ENCODE measurements at regions not wholly inside any gene's neighbourhood (a gene's known extent, or its start where the extent isn't known, plus 50 kb on each side); places are given as distances from the start of the nearest gene placed in this dataset.

DNA sequence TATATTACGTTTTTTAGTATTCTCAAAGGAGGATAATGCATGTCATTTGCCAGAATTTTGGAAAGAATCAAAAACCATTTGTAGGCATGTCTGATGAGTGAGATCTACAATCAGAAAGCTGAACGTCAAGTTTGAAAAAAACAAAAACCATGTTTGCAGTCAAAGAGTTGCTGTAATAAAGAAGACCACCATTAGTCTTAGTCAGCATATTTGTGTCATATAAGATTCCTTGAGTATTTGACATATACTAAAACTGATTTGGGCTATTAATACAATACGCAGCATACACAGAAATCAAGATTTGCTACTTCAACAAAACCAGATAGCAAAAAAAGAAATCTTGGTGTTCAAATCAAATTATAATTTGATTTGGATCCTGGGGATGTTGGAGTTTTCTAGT, 247.5 kb downstream of the SAMD5 start:
- Histone ChIP-seq H3K36me3 (ENCODE audit: insufficient read depth, low read length) (no peaks in the 10 kb centered on the region), H3K4me3 (ENCODE audit: insufficient read depth, low read length) (no peak overlapping the region), H3K27ac (ENCODE audit: low read depth, low read length) (no peak overlapping the region), H2AFZ (ENCODE audit: low read length) (no peak overlapping the region), H3K9me3 (ENCODE audit: low read depth, low read length) (no peaks in the 10 kb centered on the region), H3K4me1 (ENCODE audit: insufficient read depth, low read length) (no peaks in the 10 kb centered on the region), H3K79me2 (ENCODE audit: insufficient read depth, low read length) (no peaks in the 10 kb centered on the region), H3K27me3 (ENCODE audit: insufficient read depth, low read length) (no peaks in the 10 kb centered on the region), H4K20me1 (ENCODE audit: insufficient read depth, low read length) (no peaks in the 10 kb centered on the region), H3K4me2 (ENCODE audit: insufficient read depth, low read length) (no peak overlapping the region)
- no peak for DNase-seq (ENCODE audit: insufficient read length, low spot score, missing footprints)
- TF ChIP-seq, protein P1, sequence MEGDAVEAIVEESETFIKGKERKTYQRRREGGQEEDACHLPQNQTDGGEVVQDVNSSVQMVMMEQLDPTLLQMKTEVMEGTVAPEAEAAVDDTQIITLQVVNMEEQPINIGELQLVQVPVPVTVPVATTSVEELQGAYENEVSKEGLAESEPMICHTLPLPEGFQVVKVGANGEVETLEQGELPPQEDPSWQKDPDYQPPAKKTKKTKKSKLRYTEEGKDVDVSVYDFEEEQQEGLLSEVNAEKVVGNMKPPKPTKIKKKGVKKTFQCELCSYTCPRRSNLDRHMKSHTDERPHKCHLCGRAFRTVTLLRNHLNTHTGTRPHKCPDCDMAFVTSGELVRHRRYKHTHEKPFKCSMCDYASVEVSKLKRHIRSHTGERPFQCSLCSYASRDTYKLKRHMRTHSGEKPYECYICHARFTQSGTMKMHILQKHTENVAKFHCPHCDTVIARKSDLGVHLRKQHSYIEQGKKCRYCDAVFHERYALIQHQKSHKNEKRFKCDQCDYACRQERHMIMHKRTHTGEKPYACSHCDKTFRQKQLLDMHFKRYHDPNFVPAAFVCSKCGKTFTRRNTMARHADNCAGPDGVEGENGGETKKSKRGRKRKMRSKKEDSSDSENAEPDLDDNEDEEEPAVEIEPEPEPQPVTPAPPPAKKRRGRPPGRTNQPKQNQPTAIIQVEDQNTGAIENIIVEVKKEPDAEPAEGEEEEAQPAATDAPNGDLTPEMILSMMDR (IDR thresholded peaks at IDR 0.05; ENCODE audit: extremely low read depth, low read depth, low read length), result no peak

DNA sequence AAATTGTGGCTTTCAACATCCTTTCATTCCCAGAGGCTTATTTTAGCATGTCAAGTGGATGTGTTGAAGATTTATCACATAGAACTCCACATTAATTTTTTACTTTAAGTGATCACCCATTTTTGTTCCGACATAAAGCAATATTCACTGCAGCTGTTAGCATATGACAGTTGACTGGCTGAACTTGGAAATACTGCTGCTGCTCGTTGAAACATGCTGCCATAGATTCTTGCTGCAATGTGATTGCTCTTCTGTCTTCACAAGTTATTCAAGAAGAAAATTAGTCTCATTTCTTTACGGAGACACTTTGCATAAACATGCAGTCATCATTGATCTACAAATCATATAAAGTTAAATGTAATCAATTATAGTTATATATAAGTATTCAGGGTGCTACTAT, 248.4 kb downstream of the SAMD5 start:
- no peak overlapping the region for H3K27ac ChIP-seq (ENCODE audit: low read depth, low read length)
- TF ChIP-seq, protein P1 (IDR thresholded peaks at IDR 0.05; ENCODE audit: extremely low read depth, low read depth, low read length), result no peak
- no peaks in the 10 kb centered on the region for H3K27me3 ChIP-seq (ENCODE audit: insufficient read depth, low read length)
- H3K36me3 ChIP-seq (ENCODE audit: insufficient read depth, low read length), result no peaks in the 10 kb centered on the region
- no peaks in the 10 kb centered on the region for H3K4me1 ChIP-seq (ENCODE audit: insufficient read depth, low read length)
- no peak overlapping the region for H2AFZ ChIP-seq (ENCODE audit: low read length)
- H3K79me2 ChIP-seq (ENCODE audit: insufficient read depth, low read length), result no peaks in the 10 kb centered on the region
- no peaks in the 10 kb centered on the region for H3K9me3 ChIP-seq (ENCODE audit: low read depth, low read length)
- no peak overlapping the region for H3K4me3 ChIP-seq (ENCODE audit: insufficient read depth, low read length)
- DNase-seq (ENCODE audit: insufficient read length, low spot score, missing footprints), result no peak
- H4K20me1 ChIP-seq (ENCODE audit: insufficient read depth, low read length), result no peaks in the 10 kb centered on the region
- H3K4me2 ChIP-seq (ENCODE audit: insufficient read depth, low read length), result no peak overlapping the region

DNA sequence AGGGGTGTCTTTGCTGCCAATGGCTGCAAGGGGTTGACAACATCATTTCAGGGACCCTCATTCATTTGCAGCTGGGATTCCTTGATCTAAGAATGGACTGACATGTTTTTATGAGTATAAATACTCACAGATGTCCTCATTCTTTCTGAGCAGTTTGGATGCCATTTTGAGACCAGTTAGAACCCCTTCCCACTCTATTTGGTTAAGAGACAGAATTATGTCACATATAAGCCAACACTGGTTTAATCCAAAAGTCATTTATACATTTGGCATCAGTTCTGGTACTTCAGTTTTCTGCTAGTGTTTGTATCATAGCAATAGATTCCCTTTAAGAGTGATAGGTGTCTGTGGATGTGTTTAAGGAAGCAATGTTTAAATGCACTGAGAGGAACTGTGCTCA, 248.8 kb downstream of the SAMD5 start:
- Histone ChIP-seq H4K20me1 (ENCODE audit: insufficient read depth, low read length) (no peaks in the 10 kb centered on the region), H2AFZ (ENCODE audit: low read length) (no peak overlapping the region), H3K79me2 (ENCODE audit: insufficient read depth, low read length) (no peaks in the 10 kb centered on the region), H3K4me3 (ENCODE audit: insufficient read depth, low read length) (no peak overlapping the region), H3K27ac (ENCODE audit: low read depth, low read length) (no peak overlapping the region), H3K27me3 (ENCODE audit: insufficient read depth, low read length) (no peaks in the 10 kb centered on the region), H3K9me3 (ENCODE audit: low read depth, low read length) (no peaks in the 10 kb centered on the region), H3K4me2 (ENCODE audit: insufficient read depth, low read length) (no peak overlapping the region), H3K36me3 (ENCODE audit: insufficient read depth, low read length) (no peaks in the 10 kb centered on the region), H3K4me1 (ENCODE audit: insufficient read depth, low read length) (no peaks in the 10 kb centered on the region)
- TF ChIP-seq, protein P1 (IDR thresholded peaks at IDR 0.05; ENCODE audit: extremely low read depth, low read depth, low read length), result no peak
- DNase-seq (ENCODE audit: insufficient read length, low spot score, missing footprints), result no peak

DNA sequence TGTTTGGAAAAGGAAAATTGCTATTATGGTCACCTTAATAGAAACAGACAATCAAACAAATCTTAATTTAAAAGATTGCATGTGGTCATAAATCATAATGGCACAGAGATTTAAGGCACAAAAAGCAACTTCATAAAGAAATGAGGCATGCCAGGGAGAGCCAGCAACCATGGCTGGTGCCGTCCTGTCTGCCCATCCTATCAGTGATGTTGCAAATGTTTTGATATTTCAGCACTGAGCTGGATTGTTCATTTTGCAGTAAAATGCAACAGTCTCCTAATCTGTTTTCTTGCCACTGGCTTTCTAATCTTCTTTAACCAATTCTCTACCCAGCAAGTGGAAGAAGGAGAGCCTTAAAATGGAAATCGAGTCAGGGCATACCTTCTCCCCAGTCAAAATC, 249.8 kb downstream of the SAMD5 start:
- Histone ChIP-seq H3K4me2 (ENCODE audit: insufficient read depth, low read length) (no peak overlapping the region), H4K20me1 (ENCODE audit: insufficient read depth, low read length) (no peaks in the 10 kb centered on the region), H3K27ac (ENCODE audit: low read depth, low read length) (no peak overlapping the region), H3K4me1 (ENCODE audit: insufficient read depth, low read length) (no peaks in the 10 kb centered on the region), H3K79me2 (ENCODE audit: insufficient read depth, low read length) (no peaks in the 10 kb centered on the region), H2AFZ (ENCODE audit: low read length) (no peak overlapping the region), H3K9me3 (ENCODE audit: low read depth, low read length) (no peaks in the 10 kb centered on the region), H3K27me3 (ENCODE audit: insufficient read depth, low read length) (no peaks in the 10 kb centered on the region), H3K36me3 (ENCODE audit: insufficient read depth, low read length) (no peaks in the 10 kb centered on the region), H3K4me3 (ENCODE audit: insufficient read depth, low read length) (no peak overlapping the region)
- DNase-seq (ENCODE audit: insufficient read length, low spot score, missing footprints), result no peak
- TF ChIP-seq, protein P1 (IDR thresholded peaks at IDR 0.05; ENCODE audit: extremely low read depth, low read depth, low read length), result no peak

Data from osteoblast (primary cell).